Effector memory CD4-positive, alpha-beta T cell (primary cell): ENCODE measurements at regions not wholly inside any gene's neighbourhood (a gene's known extent, or its start where the extent isn't known, plus 50 kb on each side); places are given as distances from the start of the nearest gene placed in this dataset.

Experiments
- DNase-seq, 3 donors: peaks; one replicate each; pipeline ENCODE4 v3.0.0-alpha.2; 2020
- H3K27ac ChIP-seq: 2 replicates; pipeline ENCODE4 v1.7.0; 2013; ENCODE audit warnings: mild to moderate bottlenecking, low read length, moderate library complexity; ENCODE audit not compliant: insufficient read depth, poor library complexity, severe bottlenecking
- H3K27me3 ChIP-seq: replicated peaks from 2 replicates; pipeline ENCODE4 v1.7.0; 2013; ENCODE audit warnings: mild to moderate bottlenecking, low read length; ENCODE audit not compliant: insufficient read depth, control insufficient read depth, poor library complexity, severe bottlenecking
- H3K36me3 ChIP-seq: 2 replicates; pipeline ENCODE4 v1.7.0; 2013; ENCODE audit warnings: mild to moderate bottlenecking, low read length, moderate library complexity; ENCODE audit not compliant: control insufficient read depth, insufficient read depth
- H3K4me1 ChIP-seq: 2 replicates; pipeline ENCODE4 v1.7.0; 2013; ENCODE audit warnings: low read length, mild to moderate bottlenecking; ENCODE audit not compliant: control insufficient read depth, insufficient read depth, poor library complexity, severe bottlenecking
- H3K4me3 ChIP-seq: 2 replicates; pipeline ENCODE4 v1.7.0; 2013; ENCODE audit warnings: low read length, low read depth, mild to moderate bottlenecking; ENCODE audit not compliant: insufficient read depth, poor library complexity, severe bottlenecking
- H3K9me3 ChIP-seq: 2 replicates; pipeline ENCODE4 v1.7.0; 2013; ENCODE audit warnings: mild to moderate bottlenecking, low read length, moderate library complexity; ENCODE audit not compliant: control insufficient read depth

DNA sequence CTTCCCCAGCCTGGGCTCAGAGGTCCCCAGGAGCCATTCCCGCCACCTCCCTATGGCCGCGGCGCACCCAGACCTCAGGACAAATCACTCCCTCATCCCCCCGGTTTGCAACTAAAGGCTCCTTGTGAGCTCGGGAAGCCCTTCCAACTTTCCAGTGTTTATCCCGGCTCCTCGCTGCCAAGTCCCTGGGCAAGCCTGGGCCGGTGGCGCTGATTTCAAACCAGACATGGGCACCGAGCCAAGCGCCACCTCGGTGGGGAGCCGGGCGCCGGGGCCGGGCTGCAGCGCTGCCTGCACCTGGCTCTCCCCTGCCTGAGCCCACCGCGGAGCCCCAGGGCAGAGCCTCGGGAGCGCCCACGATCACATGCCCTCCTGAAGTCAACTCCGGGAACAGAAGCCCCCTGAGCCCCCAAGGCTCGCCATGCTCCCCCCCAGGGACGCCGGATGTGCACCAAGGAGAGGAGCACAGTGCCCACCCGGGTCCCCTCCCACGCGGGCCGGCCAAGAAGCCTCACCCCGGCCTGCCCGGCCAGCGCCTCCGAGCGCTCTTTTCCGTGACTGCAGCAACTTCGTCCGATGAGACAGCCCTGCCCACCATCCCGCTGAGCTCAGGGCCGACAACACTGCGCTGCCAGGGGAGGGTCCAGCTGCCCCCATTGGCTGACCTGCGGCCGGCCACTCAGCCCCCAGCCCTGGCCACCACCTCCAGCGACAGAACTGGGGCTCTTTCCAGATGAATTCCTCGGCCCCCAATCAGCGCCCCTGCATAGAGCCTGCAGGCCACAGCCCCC is 50.0 kb downstream of the NCOR2 start:
- Histone ChIP-seq H3K27ac (no peak overlapping the region), H3K4me1 (no peaks in the 10 kb centered on the region), H3K4me3 (no peak overlapping the region), H3K27me3 (no peaks in the 10 kb centered on the region), H3K36me3 (no peaks in the 10 kb centered on the region), H3K9me3 (no peaks in the 10 kb centered on the region)
- DNase-seq: no peak

DNA sequence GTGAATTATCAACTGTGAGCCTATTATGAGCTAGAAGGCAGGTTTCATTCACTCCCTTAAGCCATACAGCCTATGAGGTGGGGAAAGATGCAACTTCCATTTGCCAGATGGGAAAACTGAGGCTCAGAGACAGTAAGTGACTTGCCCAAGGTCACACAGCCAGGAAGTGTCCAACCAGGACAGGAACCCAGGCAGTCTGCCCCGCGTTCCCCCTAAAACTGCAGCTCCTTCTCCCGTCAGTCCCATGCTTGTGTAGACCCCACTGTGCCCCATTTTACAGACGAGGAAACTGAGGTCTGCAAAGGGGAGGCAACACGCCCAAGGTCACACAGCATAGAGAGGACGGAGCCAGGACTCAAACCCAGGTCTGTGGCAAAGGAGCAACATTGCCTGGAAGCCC is 50.6 kb downstream of the NCOR2 start:
- no peak overlapping the region for H3K27ac ChIP-seq

DNA sequence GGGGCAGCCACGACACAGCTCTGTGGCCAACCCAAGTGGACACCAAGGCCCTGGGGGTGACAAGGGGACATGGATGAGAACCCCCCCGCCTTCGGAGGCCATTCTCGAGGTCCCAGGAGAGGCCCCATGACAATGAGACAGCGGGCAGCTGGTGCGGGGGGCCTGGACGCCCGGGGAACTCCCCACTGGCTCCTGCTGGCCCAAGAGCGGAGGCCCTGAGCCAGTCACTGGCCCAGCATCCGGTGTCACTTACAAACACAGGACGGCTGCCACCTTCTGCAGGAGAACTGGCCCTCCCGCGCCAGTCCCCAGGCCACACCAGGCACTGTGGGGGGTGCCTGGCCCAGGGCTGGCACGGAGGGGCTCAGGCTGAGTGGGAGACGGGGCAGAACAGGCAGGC is 51.4 kb downstream of the NCOR2 start:
- H3K27me3 ChIP-seq: no peaks in the 10 kb centered on the region

More for the DNA sequence above, 50.6 kb downstream of the NCOR2 start:
- H3K27me3 ChIP-seq: no peaks in the 10 kb centered on the region
- no peak overlapping the region for H3K4me3 ChIP-seq
- no peaks in the 10 kb centered on the region for H3K4me1 ChIP-seq
- H3K36me3 ChIP-seq: no peaks in the 10 kb centered on the region
- no peak for DNase-seq
- H3K9me3 ChIP-seq: no peaks in the 10 kb centered on the region

DNA sequence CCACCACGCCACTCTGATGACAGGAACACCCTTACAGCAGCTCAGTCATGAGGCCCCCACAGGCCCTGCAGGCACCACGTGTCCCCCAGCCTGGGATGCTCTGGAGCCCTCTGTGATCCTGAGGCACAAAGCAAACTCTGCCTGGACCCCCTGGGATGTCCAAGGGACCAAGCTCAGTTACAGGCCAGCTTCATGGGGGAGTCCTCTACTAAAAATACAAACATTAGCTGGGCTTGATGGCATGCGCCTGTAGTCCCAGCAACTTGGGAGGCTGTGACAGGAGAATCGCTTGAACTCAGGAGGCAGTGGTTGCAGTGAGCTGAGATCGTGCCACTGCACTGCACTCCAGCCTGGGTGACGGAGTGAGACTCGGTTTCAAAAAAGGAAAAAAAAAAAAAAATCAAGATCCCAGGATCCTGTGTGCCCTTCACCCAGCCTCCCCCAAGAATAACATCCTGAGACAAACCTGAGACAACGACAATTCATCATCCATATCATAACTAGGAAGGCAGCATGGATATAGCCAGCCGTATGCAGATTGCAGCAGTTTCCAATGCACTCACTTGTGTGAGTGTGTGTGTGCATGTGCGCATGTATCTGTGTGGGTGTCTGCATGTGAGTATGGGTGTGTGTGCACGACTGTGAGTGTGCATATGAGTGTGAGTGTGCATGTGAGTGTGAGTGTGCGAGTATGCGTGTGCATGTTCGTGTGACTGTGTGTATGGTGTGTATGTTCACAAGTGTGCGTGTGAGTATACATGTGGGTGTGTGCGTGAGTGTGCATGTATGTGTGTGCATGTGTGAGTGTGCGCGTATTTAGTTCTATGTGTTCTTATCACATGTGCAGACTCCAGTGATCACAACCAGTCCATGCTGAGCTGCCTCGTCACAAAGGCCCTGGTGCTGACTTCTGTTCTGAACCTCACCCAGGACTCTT is 52.1 kb downstream of the NCOR2 start:
- Histone ChIP-seq H3K9me3 (no peaks in the 10 kb centered on the region), H3K4me1 (no peaks in the 10 kb centered on the region), H3K4me3 (no peak overlapping the region), H3K27me3 (no peaks in the 10 kb centered on the region), H3K27ac (no peak overlapping the region), H3K36me3 (no peaks in the 10 kb centered on the region)
- no peak for DNase-seq

More for the DNA sequence above, 51.4 kb downstream of the NCOR2 start:
- Histone ChIP-seq H3K36me3 (no peaks in the 10 kb centered on the region), H3K4me3 (no peak overlapping the region), H3K4me1 (no peaks in the 10 kb centered on the region), H3K27ac (no peak overlapping the region), H3K9me3 (no peaks in the 10 kb centered on the region)
- no peak for DNase-seq

DNA sequence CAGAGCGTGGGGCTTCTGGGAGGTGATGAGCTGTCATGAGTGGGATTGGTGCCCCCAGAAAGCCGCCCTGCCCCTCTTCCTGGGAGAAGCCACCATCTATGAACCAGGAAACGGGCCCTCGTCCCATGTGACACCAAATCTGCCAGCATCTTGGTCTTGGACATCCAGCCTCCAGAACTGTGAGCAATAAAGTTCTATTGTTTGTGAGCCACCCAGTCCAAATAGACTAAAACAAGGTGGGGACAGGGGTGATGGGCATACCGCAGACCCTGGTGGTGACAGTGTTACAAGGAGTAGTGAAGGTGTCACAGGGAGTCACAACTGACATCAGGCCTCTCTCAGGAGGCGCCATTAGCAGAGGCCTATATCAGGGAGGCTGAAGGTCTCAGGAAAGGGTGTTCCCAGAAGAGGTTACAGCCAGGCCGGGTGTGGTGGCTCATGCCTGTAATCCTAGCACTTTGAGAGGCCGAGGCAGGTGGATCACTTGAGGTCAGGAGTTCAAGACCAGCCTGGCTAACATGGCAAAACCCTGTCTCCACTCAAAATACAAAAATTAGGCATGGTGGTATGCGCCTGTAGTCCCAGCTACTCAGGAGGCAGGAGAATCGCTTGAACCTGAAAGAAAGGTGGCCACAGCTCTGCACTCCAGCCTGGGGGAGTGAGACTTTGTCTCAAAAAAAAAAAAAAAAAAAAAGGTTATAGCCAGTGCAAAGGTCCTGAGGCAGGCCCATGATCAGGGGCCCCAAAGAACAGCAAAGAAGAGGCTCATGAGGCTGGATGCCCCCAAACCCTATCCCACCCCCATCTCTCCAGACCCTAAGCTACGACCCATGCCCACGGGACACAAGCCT is 53.0 kb downstream of the NCOR2 start:
- Histone ChIP-seq H3K27me3 (no peaks in the 10 kb centered on the region), H3K27ac (no peak overlapping the region), H3K9me3 (no peaks in the 10 kb centered on the region), H3K36me3 (no peaks in the 10 kb centered on the region), H3K4me1 (no peaks in the 10 kb centered on the region), H3K4me3 (no peak overlapping the region)
- DNase-seq: no peak

DNA sequence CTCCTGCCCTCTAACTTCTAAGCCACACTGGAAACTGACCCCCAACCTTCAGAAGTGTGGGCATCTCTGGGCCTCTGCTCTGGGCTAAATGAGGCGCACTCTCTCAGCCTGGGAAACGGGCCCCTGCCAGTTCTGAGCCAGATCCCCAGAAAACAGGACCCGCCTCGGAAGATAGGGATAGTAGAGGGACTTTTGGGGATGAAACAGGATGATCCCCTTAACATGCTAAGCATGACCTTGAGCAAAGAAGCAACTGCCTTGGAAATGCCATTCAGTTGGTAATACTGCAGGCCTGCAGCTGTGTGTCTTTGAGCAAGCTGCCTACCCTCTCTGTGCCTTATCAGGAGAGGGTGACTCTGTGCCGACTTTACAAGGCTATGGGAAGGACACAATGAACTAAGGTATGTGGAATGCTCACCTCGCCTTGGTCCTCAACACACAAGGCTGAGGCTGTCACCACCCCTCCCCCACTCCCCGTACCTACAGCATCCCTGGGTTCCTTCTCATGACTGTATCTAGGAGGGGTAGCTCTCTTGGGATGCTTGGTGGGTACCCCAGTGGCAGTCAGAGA is 54.0 kb downstream of the NCOR2 start:
- no peaks in the 10 kb centered on the region for H3K36me3 ChIP-seq
- no peak overlapping the region for H3K4me3 ChIP-seq
- H3K27me3 ChIP-seq: no peaks in the 10 kb centered on the region
- no peaks in the 10 kb centered on the region for H3K4me1 ChIP-seq
- DNase-seq: no peak
- H3K27ac ChIP-seq: no peak overlapping the region
- no peaks in the 10 kb centered on the region for H3K9me3 ChIP-seq

DNA sequence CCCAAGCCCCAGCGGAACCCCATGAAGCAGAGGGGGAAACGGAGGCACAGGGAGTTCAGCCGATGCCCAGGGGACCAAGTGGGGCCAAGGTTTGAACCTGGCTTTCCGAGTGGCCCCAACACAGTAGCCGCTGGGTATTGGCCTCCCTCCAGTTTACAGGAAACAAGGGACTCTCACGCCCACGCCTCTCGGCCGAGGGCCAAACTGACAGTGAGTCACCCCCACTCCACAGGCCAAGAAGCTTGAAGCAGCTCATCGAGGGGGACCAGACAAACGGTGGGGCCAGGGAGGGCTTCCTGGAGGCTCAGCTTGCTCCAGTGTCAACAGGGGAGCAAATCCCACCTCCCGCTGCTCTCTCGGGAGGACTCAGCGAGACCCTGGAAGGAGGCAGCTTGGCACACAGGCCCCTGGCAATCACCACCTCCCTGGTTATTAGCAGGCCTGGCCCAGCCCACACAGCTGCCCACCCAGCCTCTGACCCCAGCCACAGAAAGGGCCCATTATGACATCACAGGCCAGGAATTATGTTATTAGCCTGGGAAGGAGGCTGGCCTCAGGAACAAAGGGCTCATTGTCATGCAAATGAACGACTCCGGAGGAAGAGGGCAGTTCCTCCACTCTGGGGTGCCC is 54.6 kb downstream of the NCOR2 start:
- H3K4me1 ChIP-seq: no peaks in the 10 kb centered on the region
- DNase-seq: no peak
- H3K4me3 ChIP-seq: no peak overlapping the region
- no peaks in the 10 kb centered on the region for H3K36me3 ChIP-seq
- no peaks in the 10 kb centered on the region for H3K9me3 ChIP-seq
- no peak overlapping the region for H3K27ac ChIP-seq
- H3K27me3 ChIP-seq: no peaks in the 10 kb centered on the region

DNA sequence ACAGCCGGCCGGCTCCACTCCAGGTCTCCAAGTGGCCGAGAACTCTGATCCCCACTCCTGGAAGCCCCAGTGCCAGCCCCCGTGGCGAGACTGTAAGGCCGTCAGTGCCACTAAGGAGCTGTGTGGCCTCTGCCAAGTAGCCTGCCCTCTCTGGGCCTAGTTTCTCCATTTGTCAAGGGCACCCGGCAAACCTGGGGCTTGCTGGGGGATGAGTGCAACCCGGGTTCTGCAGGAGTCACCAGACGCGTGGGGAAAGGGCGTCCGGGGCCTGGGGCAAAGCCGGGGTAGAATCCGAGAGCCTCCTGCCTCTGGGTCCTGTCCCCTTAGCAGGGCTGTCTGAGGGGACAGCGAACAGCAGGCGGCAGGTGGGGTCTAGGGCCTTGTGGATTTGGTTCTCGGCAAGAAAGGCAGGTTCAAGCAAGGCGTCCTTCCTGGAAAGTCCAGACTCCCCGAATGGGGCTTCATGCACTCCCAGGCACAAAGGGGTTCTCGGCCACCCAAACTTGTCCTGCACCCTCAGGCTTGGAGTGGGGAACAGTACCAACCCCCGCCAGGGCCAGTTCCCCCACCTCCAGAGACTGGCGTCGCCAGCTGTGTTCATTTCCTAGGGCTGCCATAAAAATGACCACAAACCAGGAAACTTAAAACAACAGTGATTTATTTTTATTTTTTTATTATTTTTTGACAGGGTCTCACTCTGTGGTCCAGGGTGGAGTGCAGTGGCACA is 56.0 kb downstream of the NCOR2 start:
- no peaks in the 10 kb centered on the region for H3K36me3 ChIP-seq
- no peak for DNase-seq
- no peak overlapping the region for H3K4me3 ChIP-seq
- no peak overlapping the region for H3K27ac ChIP-seq
- no peaks in the 10 kb centered on the region for H3K27me3 ChIP-seq
- no peaks in the 10 kb centered on the region for H3K4me1 ChIP-seq
- H3K9me3 ChIP-seq: no peaks in the 10 kb centered on the region
